PC-9 (cell line): ENCODE measurements at regions not wholly inside any gene's neighbourhood (a gene's known extent, or its start where the extent isn't known, plus 50 kb on each side); places are given as distances from the start of the nearest gene placed in this dataset.

Experiments
- CTCF ChIP-seq: fragments of 200-600 bp; sonication (generic); conservative IDR thresholded peaks from 2 replicates; pipeline ENCODE4 v1.6.1; 2017; ENCODE audit warnings: mixed run types, antibody characterized with exemption, mild to moderate bottlenecking, moderate library complexity
- EZH2 ChIP-seq: fragments of 200-600 bp; sonication (generic); IDR thresholded peaks from 2 replicates; pipeline ENCODE4 v1.8.0; 2017; ENCODE audit warnings: antibody characterized with exemption, low read depth

- no peak for TF ChIP-seq EZH2
- TF ChIP-seq CTCF: no peak
Measured at GRCh38 chr4:122990891-122991290, 68.5 kb upstream of the NUDT6 start.
